ENCODE measurements at regions not wholly inside any gene's neighbourhood (a gene's known extent, or its start where the extent isn't known, plus 50 kb on each side); places are given as distances from the start of the nearest gene placed in this dataset.

- H4K5ac ChIP-seq (ENCODE audit: insufficient read length, low read depth, low read length): no peak overlapping the region
- H3K9me3 ChIP-seq (ENCODE audit: control insufficient read depth, low read depth, low read length): no peaks in the 10 kb centered on the region
- H4K20me1 ChIP-seq (ENCODE audit: control insufficient read depth, insufficient read depth, insufficient read length): no peaks in the 10 kb centered on the region
- no peak overlapping the region for H3K9ac ChIP-seq (ENCODE audit: extremely low read depth, insufficient read length, low read length)
- no peak overlapping the region for H3K4me3 Mint-ChIP-seq
- no CpG with 5 or more reads among the region's 1 CpG for WGBS (ENCODE audit: extremely low coverage, insufficient read length, low lambda C conversion rate)
- no peaks in the 10 kb centered on the region for H3K27me3 ChIP-seq (ENCODE audit: insufficient read depth, low read length)
- H3K9me3 Mint-ChIP-seq: no peaks in the 10 kb centered on the region
- H3K36me3 Mint-ChIP-seq (ENCODE audit: insufficient read depth in 1 of 3, low read depth in 3 of 3): no peaks in the 10 kb centered on the region
- H3K4me2 ChIP-seq (ENCODE audit: insufficient read depth, insufficient read length, low read length): no peak overlapping the region
- H3K4ac ChIP-seq (ENCODE audit: low read depth, low read length): no peak overlapping the region
- no peak overlapping the region for H2BK20ac ChIP-seq (ENCODE audit: low read depth, low read length, poor library complexity, severe bottlenecking)
- H3K27me3 Mint-ChIP-seq (ENCODE audit: low read depth): no peaks in the 10 kb centered on the region
- no peak overlapping the region for H3K27ac Mint-ChIP-seq
- no peak for DNase-seq
- TF ChIP-seq CTCF (conservative IDR thresholded peaks at IDR 0.05): no peak
- no peak overlapping the region for H2BK12ac ChIP-seq (ENCODE audit: insufficient read length, low read depth, low read length)
- no peaks in the 10 kb centered on the region for H3K4me1 ChIP-seq (ENCODE audit: insufficient read depth, low read length)
- H3K79me1 ChIP-seq (ENCODE audit: insufficient read depth, low read depth, low read length, poor library complexity, severe bottlenecking): no peaks in the 10 kb centered on the region
- H3K23ac ChIP-seq (ENCODE audit: insufficient read length, low read depth, low read length): no peak overlapping the region
- H4K8ac ChIP-seq (replicated peaks; ENCODE audit: insufficient read length, low read depth, low read length): no peak overlapping the region
- H2BK15ac ChIP-seq (ENCODE audit: low read depth, low read length): no peak overlapping the region
- H2BK120ac ChIP-seq (ENCODE audit: low read depth, low read length, poor library complexity, severe bottlenecking): no peak overlapping the region
- no peak overlapping the region for H2BK5ac ChIP-seq (ENCODE audit: insufficient read length, low read length)
- no peak overlapping the region for H4K91ac ChIP-seq (ENCODE audit: insufficient read length, low read depth, low read length)
- H3K4me1 Mint-ChIP-seq: no peaks in the 10 kb centered on the region
- H3T11ph ChIP-seq (ENCODE audit: low read length): no peak overlapping the region
- no peak overlapping the region for H3K27ac ChIP-seq (ENCODE audit: insufficient read length, low read depth, low read length)
- H2AFZ ChIP-seq (ENCODE audit: low read length): no peak overlapping the region
- H3K56ac ChIP-seq (ENCODE audit: insufficient read length, low read depth, low read length): no peak overlapping the region
- no peaks in the 10 kb centered on the region for H3K23me2 ChIP-seq (ENCODE audit: insufficient read length, low read depth, low read length, poor library complexity, severe bottlenecking)
- no peak overlapping the region for H3K18ac ChIP-seq (ENCODE audit: insufficient read length, low read depth, low read length)
- H2AK5ac ChIP-seq (ENCODE audit: insufficient read length, low read length): no peak overlapping the region
- H3K79me2 ChIP-seq (ENCODE audit: insufficient read depth, low read length): no peaks in the 10 kb centered on the region
- no peak overlapping the region for H3K14ac ChIP-seq (ENCODE audit: insufficient read depth, low read length)
Measured at GRCh38 chr4:31411565-31411964, 691.4 kb downstream of the PCDH7 start.

Measured in H9 (cell line).